Eye (tissue), 1 donor: ENCODE measurements at regions not wholly inside any gene's neighbourhood (a gene's known extent, or its start where the extent isn't known, plus 50 kb on each side); places are given as distances from the start of the nearest gene placed in this dataset.
"Not testable (repeated sequence)": the region's sequence is repeated elsewhere in the genome, so short reads cannot be mapped to it uniquely, and the experiment has no call there.

ENCODE experiments used
- DNase-seq: peaks from one replicate; pipeline ENCODE4 v3.0.0-alpha.2; 2015

DNA sequence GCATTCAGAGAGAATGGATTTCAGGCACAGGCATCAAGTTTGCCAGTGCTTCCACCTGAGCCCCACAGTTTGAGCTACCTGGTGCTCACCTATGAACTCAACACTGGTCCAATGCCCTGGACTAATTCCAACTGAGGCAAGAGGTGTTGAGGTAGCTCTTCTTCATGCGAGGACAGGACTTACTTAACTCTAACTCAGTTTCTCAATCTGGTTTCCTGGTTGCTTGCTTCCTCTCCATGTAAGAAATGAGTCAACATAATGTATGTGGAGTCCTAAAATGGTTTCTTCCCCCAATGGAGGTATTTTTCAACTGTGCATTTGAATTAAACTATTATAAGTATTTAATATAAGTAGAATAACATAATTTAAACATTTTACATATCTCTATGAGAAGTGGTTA lies 523.6 kb upstream of the DAB2 start:
- no peak for DNase-seq

DNA sequence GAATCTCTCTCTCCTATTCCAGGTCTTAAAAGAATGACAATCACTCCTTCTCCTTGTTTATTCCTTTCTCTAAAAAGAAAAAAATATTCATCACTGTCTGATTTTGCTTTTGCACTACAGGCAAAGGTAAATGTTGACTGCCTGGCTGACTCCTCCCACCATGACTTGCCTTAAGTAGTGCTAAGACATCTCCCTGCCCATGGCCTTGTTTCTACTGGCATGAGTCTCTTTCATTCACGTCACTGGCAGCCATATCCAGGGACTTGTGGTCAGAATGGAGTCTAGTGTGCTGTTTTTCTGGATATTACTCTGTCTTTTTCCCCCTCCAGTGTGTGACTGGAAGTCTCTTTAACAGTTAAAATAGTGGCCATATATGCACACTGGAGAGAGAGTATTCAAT lies 522.9 kb upstream of the DAB2 start:
- DNase-seq, result no peak

- DNase-seq, result no peak
Measured at GRCh38 chr5:39946356-39947045, 521.7 kb upstream of the DAB2 start.

GRCh38 chr5:39945870-39946269 lies 521.1 kb upstream of the DAB2 start:
- DNase-seq, result no peak

- DNase-seq, result no peak
Measured at GRCh38 chr5:39943811-39944210, 519.0 kb upstream of the DAB2 start.

- no peak for DNase-seq
Measured at GRCh38 chr5:39942606-39943005, 517.8 kb upstream of the DAB2 start.

DNA sequence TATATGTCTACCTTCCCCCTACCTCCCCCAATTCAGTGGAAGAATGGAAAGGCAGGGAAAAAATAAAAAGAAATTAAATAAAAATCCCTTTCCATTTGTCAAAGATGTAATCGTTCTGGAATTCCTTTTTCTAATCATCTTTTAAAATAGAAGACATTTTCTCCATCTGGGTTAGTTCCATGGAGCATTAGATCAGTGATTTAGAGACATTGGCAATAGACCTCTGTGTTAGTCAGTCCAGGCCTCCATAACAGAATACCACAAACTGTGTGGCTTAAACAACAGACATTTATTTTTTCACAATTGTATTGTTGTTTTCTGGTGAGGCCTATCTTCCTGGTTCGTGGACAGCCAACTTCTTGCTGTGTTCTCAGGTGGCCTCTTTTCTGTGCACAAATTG lies 516.6 kb upstream of the DAB2 start:
- DNase-seq, result no peak

DNA sequence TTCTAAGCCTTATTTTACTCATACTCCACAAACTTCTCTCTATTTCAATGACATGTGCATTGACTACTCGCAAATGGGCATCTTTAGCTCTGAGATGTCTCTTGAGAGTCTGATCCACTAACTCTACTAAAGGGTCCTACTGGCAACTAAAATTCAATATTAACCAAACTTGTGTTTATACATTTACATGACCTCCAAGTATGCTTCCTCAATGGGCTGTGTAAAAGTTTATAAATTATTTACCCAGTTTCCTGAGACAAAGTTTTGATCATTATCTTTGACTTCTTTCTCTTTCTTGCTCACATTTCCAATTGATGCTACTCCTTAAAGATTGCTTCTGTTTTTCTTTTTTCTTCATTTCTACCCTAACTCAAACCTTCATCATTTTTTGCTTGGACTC lies 510.1 kb upstream of the DAB2 start:
- no peak for DNase-seq

DNA sequence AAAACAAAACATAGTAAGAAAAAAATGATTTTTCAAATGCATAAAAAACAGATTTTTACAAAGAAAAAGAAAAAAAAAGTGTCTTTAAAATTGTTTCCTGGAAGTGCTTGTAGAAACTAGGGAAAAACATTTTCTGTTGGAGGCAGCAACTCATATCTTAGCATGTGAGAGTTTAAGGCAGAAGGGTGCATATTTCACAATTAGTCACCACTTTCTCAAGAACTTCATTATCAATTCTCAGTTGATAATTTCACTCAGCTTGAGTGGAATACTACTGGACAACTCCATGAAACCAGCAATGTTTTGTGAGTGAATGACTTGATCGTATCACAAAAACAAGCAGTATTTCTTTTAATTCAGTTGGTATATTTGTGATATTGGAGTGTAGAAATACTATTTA lies 508.3 kb upstream of the DAB2 start:
- no peak for DNase-seq

DNA sequence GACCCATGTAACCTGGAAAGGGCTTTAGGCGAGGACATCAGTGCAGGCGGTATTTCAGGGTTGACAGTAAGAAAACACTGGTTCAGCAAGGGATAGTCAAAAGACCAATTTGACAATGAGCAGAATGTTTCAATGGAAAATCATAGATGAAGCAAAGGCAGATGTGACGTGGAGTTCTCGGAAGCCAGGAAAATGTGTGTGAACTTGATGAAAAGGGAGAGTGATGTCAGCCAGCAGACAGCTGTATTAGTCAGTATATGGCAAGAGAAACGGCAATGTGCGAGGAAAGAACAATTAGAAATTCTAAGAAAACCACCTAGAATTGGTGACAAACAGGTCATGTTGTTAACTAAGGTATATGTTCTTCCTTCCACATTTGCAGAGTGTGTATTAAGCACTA lies 503.9 kb upstream of the DAB2 start:
- DNase-seq, result no peak

- DNase-seq, result no peak
Measured at GRCh38 chr5:39919876-39920275, 495.1 kb upstream of the DAB2 start.

DNA sequence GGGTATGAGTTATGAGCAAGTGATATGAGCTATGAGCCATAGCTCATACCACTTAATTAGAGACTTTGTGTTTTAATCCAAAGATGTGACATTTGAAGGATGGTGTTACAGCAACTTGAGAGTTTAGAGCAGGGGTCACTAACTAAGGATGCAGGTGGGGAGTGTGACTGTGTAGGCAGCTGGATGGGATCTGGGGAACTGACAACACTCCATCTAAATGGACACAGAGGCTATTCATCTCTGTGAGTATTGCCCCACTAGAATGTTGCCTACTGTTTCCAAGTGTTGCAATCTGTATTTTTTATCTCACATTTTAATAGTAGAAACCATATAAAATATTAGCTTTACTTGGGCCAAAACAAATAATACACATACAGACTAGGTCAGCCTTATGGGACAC lies 488.1 kb upstream of the DAB2 start:
- DNase-seq, result no peak

DNA sequence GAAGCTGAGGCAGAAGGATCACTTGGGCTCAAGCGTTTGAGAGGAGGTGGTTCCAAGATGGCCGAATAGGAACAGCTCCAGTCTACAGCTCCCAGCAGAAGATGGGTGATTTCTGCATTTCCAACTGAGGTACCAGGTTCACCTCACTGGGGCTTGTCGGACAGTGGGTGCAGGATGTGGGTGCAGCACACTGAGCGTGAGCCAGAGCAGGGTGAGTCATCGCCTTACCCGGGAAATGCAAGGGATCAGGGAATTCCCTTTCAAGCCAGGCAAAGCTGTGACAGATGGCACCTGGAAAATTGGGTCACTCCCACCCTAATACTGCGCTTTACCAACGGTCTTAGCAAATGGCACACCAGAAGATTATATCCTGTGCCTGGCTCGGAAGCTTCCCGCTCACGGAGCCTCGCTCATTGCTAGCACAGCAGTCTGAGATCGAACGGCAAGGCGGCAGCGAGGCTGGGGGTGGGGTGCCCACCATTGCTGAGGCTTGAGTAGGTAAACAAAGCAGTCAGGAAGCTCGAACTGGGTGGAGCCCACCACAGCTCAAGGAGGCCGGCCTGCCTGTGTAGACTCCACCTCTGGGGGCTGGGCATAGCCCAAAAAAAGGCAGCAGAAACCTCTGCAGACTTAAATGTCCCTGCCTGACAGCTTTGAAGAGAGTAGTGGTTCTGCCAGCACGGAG lies 482.6 kb upstream of the DAB2 start:
- DNase-seq, result not testable (repeated sequence)

GRCh38 chr5:39906146-39906545 lies 481.4 kb upstream of the DAB2 start:
- DNase-seq, result no peak

- DNase-seq, result no peak
Measured at GRCh38 chr5:39905356-39905755, 480.6 kb upstream of the DAB2 start.

- DNase-seq, result no peak
Measured at GRCh38 chr5:39902626-39903025, 477.8 kb upstream of the DAB2 start.

DNA sequence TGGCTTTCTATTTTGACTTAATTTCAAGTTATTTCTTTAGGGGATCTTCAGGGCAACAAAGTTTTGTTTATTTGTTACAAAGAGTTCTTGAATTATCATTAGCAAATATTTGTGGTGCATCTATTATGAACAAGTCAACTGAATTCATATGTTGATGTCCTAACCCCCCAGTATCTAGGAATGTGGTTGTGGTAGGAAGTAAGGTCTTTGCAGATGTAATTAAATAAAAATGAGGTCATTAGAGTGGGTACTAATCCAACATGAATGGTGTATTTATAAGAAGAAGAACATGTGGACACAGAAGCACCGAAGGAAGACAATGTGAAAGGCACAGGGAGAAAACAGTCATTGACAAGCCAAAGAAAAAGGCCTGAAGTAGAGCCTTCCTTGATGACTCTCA lies 474.0 kb upstream of the DAB2 start:
- no peak for DNase-seq

GRCh38 chr5:39896706-39897105 lies 471.9 kb upstream of the DAB2 start:
- DNase-seq, result no peak

DNA sequence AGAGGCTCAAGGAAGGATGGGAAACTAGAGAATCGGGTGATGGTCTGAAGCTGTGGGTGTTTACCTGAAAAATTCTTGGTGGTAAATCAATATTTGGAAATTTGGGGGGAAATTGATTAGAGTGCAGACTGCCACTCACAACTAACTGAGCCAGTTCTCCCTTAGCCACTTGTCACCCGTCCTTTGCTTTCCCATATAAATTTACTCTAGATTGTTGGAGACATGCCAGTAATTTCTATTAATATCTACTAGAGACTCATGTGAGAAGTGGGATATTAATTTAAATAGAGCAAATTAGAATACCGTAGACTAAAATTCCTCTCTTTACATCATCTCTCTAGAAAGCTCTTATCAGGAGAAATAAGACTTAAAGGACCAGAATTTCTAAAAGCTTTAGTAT lies 471.3 kb upstream of the DAB2 start:
- no peak for DNase-seq

DNA sequence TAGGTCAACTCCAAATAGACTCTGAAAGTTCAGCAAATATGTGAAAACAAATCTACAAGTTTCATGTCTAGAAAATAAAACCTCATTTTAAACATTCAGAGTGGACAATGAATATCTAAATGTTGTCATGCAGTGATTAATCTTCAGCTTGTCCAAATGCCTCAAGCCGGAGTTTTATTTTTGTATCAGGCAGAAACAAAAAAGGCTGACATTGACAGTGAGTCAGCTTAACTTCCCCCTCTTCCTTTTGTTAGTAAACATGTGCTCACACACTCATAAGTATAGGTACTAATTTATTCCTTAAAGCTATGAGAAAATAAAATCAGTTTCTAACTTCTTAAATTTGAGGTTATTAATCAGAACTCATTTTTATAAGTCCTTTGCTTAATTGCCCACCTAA lies 467.9 kb upstream of the DAB2 start:
- DNase-seq, result no peak

DNA sequence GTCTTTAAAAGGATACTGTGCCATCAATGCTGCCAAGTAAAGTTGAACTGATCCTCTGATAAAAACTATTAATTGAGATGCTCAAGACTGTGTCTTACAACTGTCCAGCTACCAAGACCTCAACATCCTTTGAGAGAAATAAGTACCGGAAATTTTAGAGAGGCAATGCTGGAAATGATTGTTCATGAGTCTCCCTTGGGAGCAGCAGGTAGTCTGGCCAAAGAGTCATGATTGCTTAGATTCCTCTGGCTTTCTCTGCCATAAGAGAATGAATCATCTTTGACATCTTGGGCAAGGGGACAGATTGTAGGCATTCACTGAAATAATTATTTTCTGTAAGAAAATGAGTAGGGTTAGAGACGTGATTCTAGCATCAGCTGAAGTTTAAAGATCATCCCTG lies 466.6 kb upstream of the DAB2 start:
- DNase-seq, result no peak

DNA sequence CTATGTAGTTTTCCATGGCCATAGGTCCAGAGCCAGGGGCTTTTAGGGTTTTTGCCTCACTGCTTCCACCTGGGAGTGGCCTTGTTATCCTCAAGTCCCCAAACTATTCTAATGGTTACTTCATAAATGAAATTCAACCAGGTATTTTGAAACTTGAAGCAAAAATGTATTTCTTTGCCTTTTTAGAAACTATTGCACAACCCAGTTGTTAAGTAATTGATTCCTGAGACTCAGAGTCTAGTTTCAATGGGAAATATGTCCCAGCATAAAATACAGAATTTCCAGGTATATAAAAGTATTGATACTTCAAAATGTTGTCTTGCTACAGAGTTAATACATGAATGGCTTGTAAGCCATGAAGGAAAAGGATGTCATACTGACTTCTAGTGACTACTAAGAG lies 456.2 kb upstream of the DAB2 start:
- no peak for DNase-seq

DNA sequence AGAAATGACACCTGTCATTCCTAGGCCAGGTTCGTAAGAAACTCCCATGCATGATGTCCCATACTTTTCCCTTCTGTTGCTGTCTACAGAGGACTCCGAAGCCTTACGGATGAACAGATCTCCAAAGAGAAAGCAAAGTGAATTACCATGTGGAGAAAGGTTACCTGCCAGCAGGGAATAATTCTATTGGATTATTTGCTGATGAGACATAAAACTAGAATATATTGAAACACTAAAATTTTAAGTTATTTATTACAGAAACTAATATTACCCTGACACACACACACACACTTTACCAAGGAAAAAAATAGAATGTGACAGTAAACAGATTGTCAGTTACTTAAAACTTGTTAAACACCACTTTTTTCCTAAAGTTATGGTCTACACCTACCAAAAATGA lies 452.7 kb upstream of the DAB2 start:
- no peak for DNase-seq

GRCh38 chr5:39876146-39876545 lies 451.4 kb upstream of the DAB2 start:
- DNase-seq, result no peak

- no peak for DNase-seq
Measured at GRCh38 chr5:39870137-39870536, 445.4 kb upstream of the DAB2 start.
